ENCODE measurements at regions not wholly inside any gene's neighbourhood (a gene's known extent, or its start where the extent isn't known, plus 50 kb on each side); places are given as distances from the start of the nearest gene placed in this dataset.

GRCh38 chr17:70230850-70231640 is 61.7 kb downstream of the KCNJ2 start:
- DNase-seq, result no peak

GRCh38 chr17:70232466-70232865 is 63.1 kb downstream of the KCNJ2 start:
- no peak for DNase-seq

GRCh38 chr17:70235252-70235651 is 65.9 kb downstream of the KCNJ2 start:
- DNase-seq, result no peak

- no peak for DNase-seq
These were observed 68.9 kb downstream of the KCNJ2 start for GRCh38 chr17:70238228-70238627.

- DNase-seq, result no peak
These were observed 69.3 kb downstream of the KCNJ2 start for GRCh38 chr17:70238646-70239045.

- no peak for DNase-seq
These were observed 70.1 kb downstream of the KCNJ2 start for GRCh38 chr17:70239391-70239826.

GRCh38 chr17:70241071-70241470 is 71.7 kb downstream of the KCNJ2 start:
- DNase-seq, result no peak

- DNase-seq, result no peak
These were observed 73.6 kb downstream of the KCNJ2 start for GRCh38 chr17:70242781-70243437.

GRCh38 chr17:70251706-70252105 is 82.4 kb downstream of the KCNJ2 start:
- no peak for DNase-seq

GRCh38 chr17:70254735-70255460 is 85.6 kb downstream of the KCNJ2 start:
- DNase-seq, result no peak

- no peak for DNase-seq
These were observed 87.4 kb downstream of the KCNJ2 start for GRCh38 chr17:70256751-70257150.

GRCh38 chr17:70258465-70258864 is 89.1 kb downstream of the KCNJ2 start:
- no peak for DNase-seq

GRCh38 chr17:70259400-70259799 is 90.1 kb downstream of the KCNJ2 start:
- no peak for DNase-seq

GRCh38 chr17:70261170-70261569 is 91.8 kb downstream of the KCNJ2 start:
- no peak for DNase-seq

GRCh38 chr17:70265471-70265870 is 96.1 kb downstream of the KCNJ2 start:
- no peak for DNase-seq

- no peak for DNase-seq
These were observed 97.1 kb downstream of the KCNJ2 start for GRCh38 chr17:70266394-70266793.

GRCh38 chr17:70268383-70268782 is 99.1 kb downstream of the KCNJ2 start:
- no peak for DNase-seq

- no peak for DNase-seq
These were observed 101.2 kb downstream of the KCNJ2 start for GRCh38 chr17:70270554-70270953.

- no peak for DNase-seq
These were observed 101.9 kb downstream of the KCNJ2 start for GRCh38 chr17:70271200-70271599.

- DNase-seq, result no peak
These were observed 102.3 kb downstream of the KCNJ2 start for GRCh38 chr17:70271672-70272071.

GRCh38 chr17:70274255-70274654 is 104.9 kb downstream of the KCNJ2 start:
- no peak for DNase-seq

- no peak for DNase-seq
These were observed 107.6 kb downstream of the KCNJ2 start for GRCh38 chr17:70276906-70277305.

- no peak for DNase-seq
These were observed 109.6 kb downstream of the KCNJ2 start for GRCh38 chr17:70278844-70279462.
